B cell (primary cell): ENCODE measurements at regions not wholly inside any gene's neighbourhood (a gene's known extent, or its start where the extent isn't known, plus 50 kb on each side); places are given as distances from the start of the nearest gene placed in this dataset.

ENCODE experiments used
- EZH2 ChIP-seq: IDR thresholded peaks from 2 replicates; pipeline ENCODE4 v1.6.1; 2012; ENCODE audit warnings: borderline replicate concordance, low read depth, mild to moderate bottlenecking, moderate library complexity, low read length; ENCODE audit not compliant: insufficient read depth, poor library complexity, severe bottlenecking
- TF ChIP-seq, protein P1 (sequence below): fragments of 200-600 bp; IDR thresholded peaks from one replicate; pipeline ENCODE4 v1.8.0; 2022; ENCODE audit warnings: antibody characterized with exemption, mild to moderate bottlenecking

GRCh38 chr3:117736846-117737245, 1027.3 kb downstream of the TUSC7 start:
- TF ChIP-seq, protein P1, sequence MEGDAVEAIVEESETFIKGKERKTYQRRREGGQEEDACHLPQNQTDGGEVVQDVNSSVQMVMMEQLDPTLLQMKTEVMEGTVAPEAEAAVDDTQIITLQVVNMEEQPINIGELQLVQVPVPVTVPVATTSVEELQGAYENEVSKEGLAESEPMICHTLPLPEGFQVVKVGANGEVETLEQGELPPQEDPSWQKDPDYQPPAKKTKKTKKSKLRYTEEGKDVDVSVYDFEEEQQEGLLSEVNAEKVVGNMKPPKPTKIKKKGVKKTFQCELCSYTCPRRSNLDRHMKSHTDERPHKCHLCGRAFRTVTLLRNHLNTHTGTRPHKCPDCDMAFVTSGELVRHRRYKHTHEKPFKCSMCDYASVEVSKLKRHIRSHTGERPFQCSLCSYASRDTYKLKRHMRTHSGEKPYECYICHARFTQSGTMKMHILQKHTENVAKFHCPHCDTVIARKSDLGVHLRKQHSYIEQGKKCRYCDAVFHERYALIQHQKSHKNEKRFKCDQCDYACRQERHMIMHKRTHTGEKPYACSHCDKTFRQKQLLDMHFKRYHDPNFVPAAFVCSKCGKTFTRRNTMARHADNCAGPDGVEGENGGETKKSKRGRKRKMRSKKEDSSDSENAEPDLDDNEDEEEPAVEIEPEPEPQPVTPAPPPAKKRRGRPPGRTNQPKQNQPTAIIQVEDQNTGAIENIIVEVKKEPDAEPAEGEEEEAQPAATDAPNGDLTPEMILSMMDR: no peak
- TF ChIP-seq EZH2: no peak
